VCaP (cell line): ENCODE measurements at regions not wholly inside any gene's neighbourhood (a gene's known extent, or its start where the extent isn't known, plus 50 kb on each side); places are given as distances from the start of the nearest gene placed in this dataset.

Experiments
- H3K27ac ChIP-seq: fragments of 450-650 bp; 2 replicates; pipeline ENCODE4 v1.5.1; 2017
- CTCF ChIP-seq: fragments of 450-650 bp; conservative IDR thresholded peaks from 2 replicates; pipeline ENCODE4 v1.5.1; 2017; ENCODE audit warnings: mild to moderate bottlenecking, moderate library complexity

GRCh38 chr10:101286248-101287046 is 57.2 kb upstream of the LBX1 start:
- no peak overlapping the region for H3K27ac ChIP-seq
- TF ChIP-seq CTCF = no peak

GRCh38 chr10:101287183-101287996 is 58.1 kb upstream of the LBX1 start:
- no peak for TF ChIP-seq CTCF

GRCh38 chr10:101287997-101288635 is 58.9 kb upstream of the LBX1 start:
- no peak for TF ChIP-seq CTCF
- no peak overlapping the region for H3K27ac ChIP-seq

More at GRCh38 chr10:101287183-101287996, 58.1 kb upstream of the LBX1 start:
- H3K27ac ChIP-seq = no peak overlapping the region

- no peak overlapping the region for H3K27ac ChIP-seq
- no peak for TF ChIP-seq CTCF
Measured at GRCh38 chr10:101289541-101289940, 60.3 kb upstream of the LBX1 start.

- no peak for TF ChIP-seq CTCF
- no peak overlapping the region for H3K27ac ChIP-seq
Measured at GRCh38 chr10:101290431-101290830, 61.2 kb upstream of the LBX1 start.

- no peak overlapping the region for H3K27ac ChIP-seq
- no peak for TF ChIP-seq CTCF
Measured at GRCh38 chr10:101290881-101291280, 61.6 kb upstream of the LBX1 start.
